Astrocyte (in vitro differentiated cells and primary cell): ENCODE measurements at regions not wholly inside any gene's neighbourhood (a gene's known extent, or its start where the extent isn't known, plus 50 kb on each side); places are given as distances from the start of the nearest gene placed in this dataset.

Source experiments
- DNase-seq: peaks from one replicate; pipeline ENCODE4 v3.0.0-alpha.2; 2010; ENCODE audit warnings: low read depth
- FAIRE-seq: peaks from 2 replicates; lab custom pipeline; 2011; peaks lifted over from hg19 to GRCh38; lab: Jason Lieb, UNC
- H2AFZ ChIP-seq: 2 replicates; pipeline ENCODE4 v1.6.0; 2012; ENCODE audit warnings: low read depth, low read length, inconsistent platforms
- H3K27ac ChIP-seq: 2 replicates; pipeline ENCODE4 v1.5.1; 2011; ENCODE audit warnings: low read depth, low read length, inconsistent platforms
- H3K27me3 ChIP-seq: 2 replicates; pipeline ENCODE4 v1.6.0; 2011; ENCODE audit warnings: low read length, inconsistent platforms; ENCODE audit not compliant: insufficient read depth
- H3K36me3 ChIP-seq: 2 replicates; pipeline ENCODE4 v1.5.1; 2011; ENCODE audit warnings: low read length, inconsistent platforms; ENCODE audit not compliant: insufficient read depth
- H3K4me1 ChIP-seq: 2 replicates; pipeline ENCODE4 v1.5.1; 2011; ENCODE audit warnings: low read length, inconsistent platforms; ENCODE audit not compliant: insufficient read depth
- H3K4me2 ChIP-seq: 2 replicates; pipeline ENCODE4 v1.6.0; 2012; ENCODE audit warnings: low read length, inconsistent platforms
- H3K4me3 ChIP-seq: 2 replicates; pipeline ENCODE4 v1.5.1; 2011; ENCODE audit warnings: low read depth, mild to moderate bottlenecking, low read length, inconsistent platforms; ENCODE audit not compliant: insufficient read depth
- H3K79me2 ChIP-seq: 2 replicates; pipeline ENCODE4 v1.6.0; 2012; ENCODE audit warnings: mild to moderate bottlenecking, low read length, inconsistent platforms; ENCODE audit not compliant: insufficient read depth
- H3K9ac ChIP-seq: 2 replicates; pipeline ENCODE4 v1.6.0; 2012; ENCODE audit warnings: mild to moderate bottlenecking, low read length, inconsistent platforms
- H3K9me3 ChIP-seq: 2 replicates; pipeline ENCODE4 v1.5.1; 2012; ENCODE audit warnings: low read depth, mild to moderate bottlenecking, low read length, inconsistent platforms; ENCODE audit not compliant: insufficient read depth
- H4K20me1 ChIP-seq: 2 replicates; pipeline ENCODE4 v1.6.0; 2012; ENCODE audit warnings: low read length, inconsistent platforms; ENCODE audit not compliant: insufficient read depth
- H3K27ac Mint-ChIP-seq: one replicate; pipeline ENCODE4 v1.8.0; 2021; ENCODE audit warnings: mild to moderate bottlenecking, mixed read lengths; ENCODE audit not compliant: unreplicated experiment
- H3K27me3 Mint-ChIP-seq: one replicate; pipeline ENCODE4 v1.8.0; 2021; ENCODE audit warnings: low read depth, mixed read lengths; ENCODE audit not compliant: unreplicated experiment
- H3K36me3 Mint-ChIP-seq: one replicate; pipeline ENCODE4 v1.8.0; 2021; ENCODE audit warnings: low read depth, mixed read lengths; ENCODE audit not compliant: unreplicated experiment
- H3K4me1 Mint-ChIP-seq: one replicate; pipeline ENCODE4 v1.8.0; 2021; ENCODE audit warnings: low read depth, mixed read lengths; ENCODE audit not compliant: unreplicated experiment
- H3K4me3 Mint-ChIP-seq: one replicate; pipeline ENCODE4 v1.8.0; 2021; ENCODE audit warnings: mild to moderate bottlenecking, moderate library complexity, mixed read lengths; ENCODE audit not compliant: unreplicated experiment
- H3K9me3 Mint-ChIP-seq: one replicate; pipeline ENCODE4 v1.8.0; 2021; ENCODE audit warnings: mild to moderate bottlenecking, mixed read lengths; ENCODE audit not compliant: unreplicated experiment
- EZH2 ChIP-seq: IDR thresholded peaks from 2 replicates; pipeline ENCODE4 v1.6.1; 2012; ENCODE audit warnings: mild to moderate bottlenecking, low read length, inconsistent platforms; ENCODE audit not compliant: insufficient read depth
- TF ChIP-seq, protein P1 (sequence below): IDR thresholded peaks from 2 replicates; pipeline ENCODE4 v1.5.1; 2011; ENCODE audit warnings: low read depth, mild to moderate bottlenecking, inconsistent platforms, low read length, moderate library complexity; ENCODE audit not compliant: insufficient read depth

GRCh38 chr19:31013384-31014020 is 335.7 kb downstream of the TSHZ3 start:
- H3K9ac ChIP-seq = no peak overlapping the region
- H3K27me3 ChIP-seq = no peaks in the 10 kb centered on the region
- Mint-ChIP-seq H3K9me3 (no peaks in the 10 kb centered on the region), H3K27ac (no peak overlapping the region), H3K4me3 (no peak overlapping the region), H3K27me3 (peaks cover 14% of the 10 kb centered on the region), H3K4me1 (no peaks in the 10 kb centered on the region), H3K36me3 (no peaks in the 10 kb centered on the region)
- H3K9me3 ChIP-seq = no peaks in the 10 kb centered on the region
- no peak for TF ChIP-seq EZH2
- TF ChIP-seq, protein P1, sequence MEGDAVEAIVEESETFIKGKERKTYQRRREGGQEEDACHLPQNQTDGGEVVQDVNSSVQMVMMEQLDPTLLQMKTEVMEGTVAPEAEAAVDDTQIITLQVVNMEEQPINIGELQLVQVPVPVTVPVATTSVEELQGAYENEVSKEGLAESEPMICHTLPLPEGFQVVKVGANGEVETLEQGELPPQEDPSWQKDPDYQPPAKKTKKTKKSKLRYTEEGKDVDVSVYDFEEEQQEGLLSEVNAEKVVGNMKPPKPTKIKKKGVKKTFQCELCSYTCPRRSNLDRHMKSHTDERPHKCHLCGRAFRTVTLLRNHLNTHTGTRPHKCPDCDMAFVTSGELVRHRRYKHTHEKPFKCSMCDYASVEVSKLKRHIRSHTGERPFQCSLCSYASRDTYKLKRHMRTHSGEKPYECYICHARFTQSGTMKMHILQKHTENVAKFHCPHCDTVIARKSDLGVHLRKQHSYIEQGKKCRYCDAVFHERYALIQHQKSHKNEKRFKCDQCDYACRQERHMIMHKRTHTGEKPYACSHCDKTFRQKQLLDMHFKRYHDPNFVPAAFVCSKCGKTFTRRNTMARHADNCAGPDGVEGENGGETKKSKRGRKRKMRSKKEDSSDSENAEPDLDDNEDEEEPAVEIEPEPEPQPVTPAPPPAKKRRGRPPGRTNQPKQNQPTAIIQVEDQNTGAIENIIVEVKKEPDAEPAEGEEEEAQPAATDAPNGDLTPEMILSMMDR = no peak
- no peaks in the 10 kb centered on the region for H3K36me3 ChIP-seq
- no peak for DNase-seq
- H3K79me2 ChIP-seq = no peaks in the 10 kb centered on the region
- H3K4me3 ChIP-seq = no peak overlapping the region
- no peak overlapping the region for H3K4me2 ChIP-seq
- no peaks in the 10 kb centered on the region for H3K4me1 ChIP-seq
- H4K20me1 ChIP-seq = no peaks in the 10 kb centered on the region
- H3K27ac ChIP-seq = no peak overlapping the region
- no peak overlapping the region for H2AFZ ChIP-seq
- FAIRE-seq = no peak

- TF ChIP-seq EZH2 = no peak
- FAIRE-seq (no peak), DNase-seq (no peak)
- no peak overlapping the region for H2AFZ ChIP-seq
- Mint-ChIP-seq H3K27ac (no peak overlapping the region), H3K4me1 (no peaks in the 10 kb centered on the region), H3K27me3 (peaks cover 28% of the 10 kb centered on the region), H3K4me3 (no peak overlapping the region), H3K36me3 (no peaks in the 10 kb centered on the region), H3K9me3 (peaks cover 4% of the 10 kb centered on the region)
- no peaks in the 10 kb centered on the region for H3K9me3 ChIP-seq
- no peak overlapping the region for H3K9ac ChIP-seq
- no peak overlapping the region for H3K27ac ChIP-seq
- no peak overlapping the region for H3K4me2 ChIP-seq
- H3K36me3 ChIP-seq = no peaks in the 10 kb centered on the region
- no peaks in the 10 kb centered on the region for H3K79me2 ChIP-seq
- no peak overlapping the region for H3K4me3 ChIP-seq
- H3K4me1 ChIP-seq = no peaks in the 10 kb centered on the region
- H3K27me3 ChIP-seq = no peaks in the 10 kb centered on the region
- H4K20me1 ChIP-seq = no peaks in the 10 kb centered on the region
Measured at GRCh38 chr19:31002518-31003244, 346.6 kb downstream of the TSHZ3 start.

DNA sequence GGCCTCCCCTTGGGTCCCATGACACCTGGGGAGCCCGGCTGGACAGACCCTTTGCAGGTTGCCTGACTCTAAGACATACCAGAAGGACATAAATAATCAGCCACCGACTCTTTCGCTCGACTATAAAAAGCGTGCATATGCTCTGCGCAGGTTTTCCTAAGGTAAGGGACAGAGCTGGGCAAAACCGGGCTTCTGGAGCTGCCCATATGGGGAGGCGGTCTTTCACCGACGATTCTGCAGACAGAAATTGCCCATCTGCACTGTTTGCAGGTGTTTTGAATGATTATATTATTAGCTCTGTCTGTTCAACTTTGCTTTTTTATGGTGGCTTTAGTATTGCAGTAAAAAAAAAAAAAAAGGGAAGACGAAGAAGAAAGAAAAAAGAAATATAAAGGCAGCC is 347.2 kb downstream of the TSHZ3 start:
- no peak overlapping the region for H3K9ac ChIP-seq
- H2AFZ ChIP-seq = no peak overlapping the region
- Mint-ChIP-seq H3K27ac (no peak overlapping the region), H3K9me3 (peaks cover 4% of the 10 kb centered on the region), H3K36me3 (no peaks in the 10 kb centered on the region), H3K4me1 (no peaks in the 10 kb centered on the region), H3K27me3 (peaks cover 26% of the 10 kb centered on the region), H3K4me3 (no peak overlapping the region)
- H4K20me1 ChIP-seq = no peaks in the 10 kb centered on the region
- TF ChIP-seq, protein P1 = no peak
- no peak for TF ChIP-seq EZH2
- no peak for DNase-seq
- no peaks in the 10 kb centered on the region for H3K79me2 ChIP-seq
- H3K9me3 ChIP-seq = no peaks in the 10 kb centered on the region
- no peak for FAIRE-seq
- no peak overlapping the region for H3K4me3 ChIP-seq
- H3K4me1 ChIP-seq = no peaks in the 10 kb centered on the region
- no peaks in the 10 kb centered on the region for H3K27me3 ChIP-seq
- H3K27ac ChIP-seq = no peak overlapping the region
- no peaks in the 10 kb centered on the region for H3K36me3 ChIP-seq
- H3K4me2 ChIP-seq = no peak overlapping the region
